ENCODE measurements at regions not wholly inside any gene's neighbourhood (a gene's known extent, or its start where the extent isn't known, plus 50 kb on each side); places are given as distances from the start of the nearest gene placed in this dataset.

- DNase-seq (ENCODE audit: extremely low read depth, low read depth), result no peak
These were observed 55.7 kb upstream of the TANC1 start for GRCh38 chr2:158912765-158913164.

GRCh38 chr2:158914066-158914465, 54.4 kb upstream of the TANC1 start:
- DNase-seq (ENCODE audit: extremely low read depth, low read depth), result no peak
- TF ChIP-seq CTCF (IDR thresholded peaks at IDR 0.05; ENCODE audit: low read depth, low read length), result no peak

More at GRCh38 chr2:158912765-158913164, 55.7 kb upstream of the TANC1 start:
- no peak for TF ChIP-seq CTCF (IDR thresholded peaks at IDR 0.05; ENCODE audit: low read depth, low read length)

- no peak for DNase-seq (ENCODE audit: extremely low read depth, low read depth)
- no peak for TF ChIP-seq CTCF (IDR thresholded peaks at IDR 0.05; ENCODE audit: low read depth, low read length)
These were observed 53.7 kb upstream of the TANC1 start for GRCh38 chr2:158914731-158915130.

GRCh38 chr2:158917121-158917520, 51.3 kb upstream of the TANC1 start:
- TF ChIP-seq CTCF (IDR thresholded peaks at IDR 0.05; ENCODE audit: low read depth, low read length), result no peak
- no peak for DNase-seq (ENCODE audit: extremely low read depth, low read depth)

- no peak for TF ChIP-seq CTCF (IDR thresholded peaks at IDR 0.05; ENCODE audit: low read depth, low read length)
- no peak for DNase-seq (ENCODE audit: extremely low read depth, low read depth)
These were observed 50.0 kb upstream of the TANC1 start for GRCh38 chr2:158918452-158918851.

All from AG09319 (cell line).